Lower leg skin (tissue), 3 donors: ENCODE measurements at regions not wholly inside any gene's neighbourhood (a gene's known extent, or its start where the extent isn't known, plus 50 kb on each side); places are given as distances from the start of the nearest gene placed in this dataset.

Experiments used
- POLR2A ChIP-seq, 2 donors: fragments of 450-650 bp; IDR thresholded peaks; one replicate each; pipeline ENCODE4 v1.6.1; 2016 to 2017; ENCODE audit warnings: antibody characterized with exemption in 2 of 2, mild to moderate bottlenecking in 1 of 2, moderate library complexity in 1 of 2
- TF ChIP-seq, protein P1 (sequence below), 3 donors: fragments of 450-650 bp; IDR thresholded peaks; one replicate each; pipeline ENCODE4 v1.5.1; 2016; ENCODE audit warnings: antibody characterized with exemption in 3 of 3, mild to moderate bottlenecking in 3 of 3, moderate library complexity in 2 of 3

DNA sequence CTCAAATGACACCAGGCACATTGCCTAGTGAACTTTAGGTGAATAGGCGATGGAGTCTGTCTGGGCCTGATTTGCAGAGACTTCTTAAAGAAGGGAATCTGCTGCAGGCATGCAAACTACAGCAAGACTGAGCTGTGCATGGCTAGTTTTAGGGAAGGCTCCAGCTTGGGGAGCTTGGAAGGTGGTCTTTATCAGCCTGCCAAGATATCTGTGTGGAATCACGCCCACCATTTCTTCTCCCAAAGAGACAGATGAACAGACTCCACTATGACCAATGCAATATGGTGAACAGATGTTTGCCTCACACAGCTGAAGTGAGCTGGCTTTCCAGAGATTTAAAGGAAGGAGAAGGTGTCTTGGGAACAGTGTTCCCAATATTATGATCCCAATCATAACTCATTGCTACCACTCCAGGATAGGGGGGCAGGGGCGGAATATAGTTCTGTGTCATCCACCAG is 129.0 kb upstream of the HMHB1 start:
- TF ChIP-seq, protein P1, sequence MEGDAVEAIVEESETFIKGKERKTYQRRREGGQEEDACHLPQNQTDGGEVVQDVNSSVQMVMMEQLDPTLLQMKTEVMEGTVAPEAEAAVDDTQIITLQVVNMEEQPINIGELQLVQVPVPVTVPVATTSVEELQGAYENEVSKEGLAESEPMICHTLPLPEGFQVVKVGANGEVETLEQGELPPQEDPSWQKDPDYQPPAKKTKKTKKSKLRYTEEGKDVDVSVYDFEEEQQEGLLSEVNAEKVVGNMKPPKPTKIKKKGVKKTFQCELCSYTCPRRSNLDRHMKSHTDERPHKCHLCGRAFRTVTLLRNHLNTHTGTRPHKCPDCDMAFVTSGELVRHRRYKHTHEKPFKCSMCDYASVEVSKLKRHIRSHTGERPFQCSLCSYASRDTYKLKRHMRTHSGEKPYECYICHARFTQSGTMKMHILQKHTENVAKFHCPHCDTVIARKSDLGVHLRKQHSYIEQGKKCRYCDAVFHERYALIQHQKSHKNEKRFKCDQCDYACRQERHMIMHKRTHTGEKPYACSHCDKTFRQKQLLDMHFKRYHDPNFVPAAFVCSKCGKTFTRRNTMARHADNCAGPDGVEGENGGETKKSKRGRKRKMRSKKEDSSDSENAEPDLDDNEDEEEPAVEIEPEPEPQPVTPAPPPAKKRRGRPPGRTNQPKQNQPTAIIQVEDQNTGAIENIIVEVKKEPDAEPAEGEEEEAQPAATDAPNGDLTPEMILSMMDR (IDR thresholded peaks at IDR 0.05) = no peak
- no peak for TF ChIP-seq POLR2A (IDR thresholded peaks at IDR 0.05)
